ENCODE measurements at regions not wholly inside any gene's neighbourhood (a gene's known extent, or its start where the extent isn't known, plus 50 kb on each side); places are given as distances from the start of the nearest gene placed in this dataset.

- H3K4me3 ChIP-seq (replicated peaks; ENCODE audit: insufficient read depth, low read length) = no peak overlapping the region
- DNase-seq (ENCODE audit: low read depth in 1 of 2, low spot score in 1 of 2) = no peak
- TF ChIP-seq SPI1 (IDR thresholded peaks at IDR 0.05; ENCODE audit: borderline replicate concordance, low read depth) = no peak
- TF ChIP-seq, protein P1, sequence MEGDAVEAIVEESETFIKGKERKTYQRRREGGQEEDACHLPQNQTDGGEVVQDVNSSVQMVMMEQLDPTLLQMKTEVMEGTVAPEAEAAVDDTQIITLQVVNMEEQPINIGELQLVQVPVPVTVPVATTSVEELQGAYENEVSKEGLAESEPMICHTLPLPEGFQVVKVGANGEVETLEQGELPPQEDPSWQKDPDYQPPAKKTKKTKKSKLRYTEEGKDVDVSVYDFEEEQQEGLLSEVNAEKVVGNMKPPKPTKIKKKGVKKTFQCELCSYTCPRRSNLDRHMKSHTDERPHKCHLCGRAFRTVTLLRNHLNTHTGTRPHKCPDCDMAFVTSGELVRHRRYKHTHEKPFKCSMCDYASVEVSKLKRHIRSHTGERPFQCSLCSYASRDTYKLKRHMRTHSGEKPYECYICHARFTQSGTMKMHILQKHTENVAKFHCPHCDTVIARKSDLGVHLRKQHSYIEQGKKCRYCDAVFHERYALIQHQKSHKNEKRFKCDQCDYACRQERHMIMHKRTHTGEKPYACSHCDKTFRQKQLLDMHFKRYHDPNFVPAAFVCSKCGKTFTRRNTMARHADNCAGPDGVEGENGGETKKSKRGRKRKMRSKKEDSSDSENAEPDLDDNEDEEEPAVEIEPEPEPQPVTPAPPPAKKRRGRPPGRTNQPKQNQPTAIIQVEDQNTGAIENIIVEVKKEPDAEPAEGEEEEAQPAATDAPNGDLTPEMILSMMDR (IDR thresholded peaks at IDR 0.05; ENCODE audit: insufficient read depth, low read length) = peak; percentile 23
- H3K27ac ChIP-seq (replicated peaks) = no peak overlapping the region
- peaks cover 2% of the 10 kb centered on the region for H3K27me3 ChIP-seq (ENCODE audit: insufficient read depth, poor library complexity, severe bottlenecking)
Measured at GRCh38 chr6:133184798-133185372, 56.3 kb upstream of the EYA4 start.

GRCh38 chr6:133185731-133186130, 55.4 kb upstream of the EYA4 start:
- TF ChIP-seq, protein P1 (IDR thresholded peaks at IDR 0.05; ENCODE audit: insufficient read depth, low read length) = no peak
- TF ChIP-seq GABPA (IDR thresholded peaks at IDR 0.05; ENCODE audit: low read depth) = no peak
- TF ChIP-seq REST (IDR thresholded peaks at IDR 0.05; ENCODE audit: insufficient replicate concordance, low read depth) = no peak
- no peak for TF ChIP-seq POLR2AphosphoS5 (IDR thresholded peaks at IDR 0.05; ENCODE audit: low read depth)
- TF ChIP-seq SPI1 (IDR thresholded peaks at IDR 0.05; ENCODE audit: borderline replicate concordance, low read depth) = no peak
- no peak for DNase-seq (ENCODE audit: low read depth in 1 of 2, low spot score in 1 of 2)
- Histone ChIP-seq H3K27me3 (ENCODE audit: insufficient read depth, poor library complexity, severe bottlenecking) (peaks cover 2% of the 10 kb centered on the region), H3K27ac (replicated peaks) (no peak overlapping the region), H3K4me3 (replicated peaks; ENCODE audit: insufficient read depth, low read length) (no peak overlapping the region)

GRCh38 chr6:133187114-133187513, 54.0 kb upstream of the EYA4 start:
- peaks cover 2% of the 10 kb centered on the region for H3K27me3 ChIP-seq (ENCODE audit: insufficient read depth, poor library complexity, severe bottlenecking)
- no peak for TF ChIP-seq GABPA (IDR thresholded peaks at IDR 0.05; ENCODE audit: low read depth)
- no peak for TF ChIP-seq SPI1 (IDR thresholded peaks at IDR 0.05; ENCODE audit: borderline replicate concordance, low read depth)
- no peak for TF ChIP-seq POLR2AphosphoS5 (IDR thresholded peaks at IDR 0.05; ENCODE audit: low read depth)
- TF ChIP-seq REST (IDR thresholded peaks at IDR 0.05; ENCODE audit: insufficient replicate concordance, low read depth) = no peak
- TF ChIP-seq, protein P1 (IDR thresholded peaks at IDR 0.05; ENCODE audit: insufficient read depth, low read length) = no peak
- no peak overlapping the region for H3K4me3 ChIP-seq (replicated peaks; ENCODE audit: insufficient read depth, low read length)
- H3K27ac ChIP-seq (replicated peaks) = no peak overlapping the region
- no peak for DNase-seq (ENCODE audit: low read depth in 1 of 2, low spot score in 1 of 2)

Measured in HL-60 (cell line).